ENCODE measurements at regions not wholly inside any gene's neighbourhood (a gene's known extent, or its start where the extent isn't known, plus 50 kb on each side); places are given as distances from the start of the nearest gene placed in this dataset.

- DNase-seq = no peak
Observed at GRCh38 chr5:2487152-2487763, 264.2 kb downstream of the IRX2 start.

GRCh38 chr5:2486373-2486772 lies 265.1 kb downstream of the IRX2 start:
- DNase-seq = no peak

GRCh38 chr5:2482778-2483177 lies 268.7 kb downstream of the IRX2 start:
- no peak for DNase-seq

- DNase-seq = no peak
Observed at GRCh38 chr5:2480871-2481270, 270.6 kb downstream of the IRX2 start.

- DNase-seq = no peak
Observed at GRCh38 chr5:2475902-2476301, 275.6 kb downstream of the IRX2 start.

GRCh38 chr5:2472670-2473069 lies 278.8 kb downstream of the IRX2 start:
- DNase-seq = no peak

- no peak for DNase-seq
Observed at GRCh38 chr5:2471152-2471879, 280.2 kb downstream of the IRX2 start.

- no peak for DNase-seq
Observed at GRCh38 chr5:2466966-2467365, 284.5 kb downstream of the IRX2 start.

- DNase-seq = no peak
Observed at GRCh38 chr5:2465383-2465782, 286.1 kb downstream of the IRX2 start.

- DNase-seq = no peak
Observed at GRCh38 chr5:2464141-2464540, 287.3 kb downstream of the IRX2 start.

- DNase-seq = no peak
Observed at GRCh38 chr5:2461701-2462691, 289.5 kb downstream of the IRX2 start.

GRCh38 chr5:2460098-2460497 lies 291.4 kb downstream of the IRX2 start:
- no peak for DNase-seq

- DNase-seq = no peak
Observed at GRCh38 chr5:2459251-2459650, 292.2 kb downstream of the IRX2 start.

- DNase-seq = no peak
Observed at GRCh38 chr5:2455878-2456277, 295.6 kb downstream of the IRX2 start.

- no peak for DNase-seq
Observed at GRCh38 chr5:2454876-2455275, 296.6 kb downstream of the IRX2 start.

- DNase-seq = no peak
Observed at GRCh38 chr5:2453781-2454180, 297.7 kb downstream of the IRX2 start.

GRCh38 chr5:2451100-2451499 lies 300.4 kb downstream of the IRX2 start:
- no peak for DNase-seq

GRCh38 chr5:2442496-2443354 lies 308.8 kb downstream of the IRX2 start:
- no peak for DNase-seq

- no peak for DNase-seq
Observed at GRCh38 chr5:2441495-2442180, 309.8 kb downstream of the IRX2 start.

- DNase-seq = no peak
Observed at GRCh38 chr5:2439608-2440007, 311.9 kb downstream of the IRX2 start.

- no peak for DNase-seq
Observed at GRCh38 chr5:2433086-2433485, 318.4 kb downstream of the IRX2 start.

Measured in CD4-positive, alpha-beta T cell treated with Interleukin-1 beta for 1 hour (primary cell).